ENCODE measurements at regions not wholly inside any gene's neighbourhood (a gene's known extent, or its start where the extent isn't known, plus 50 kb on each side); places are given as distances from the start of the nearest gene placed in this dataset.

- Histone ChIP-seq H3K27me3 (ENCODE audit: insufficient read depth, low read depth, low read length) (no peaks in the 10 kb centered on the region), H3K4me3 (ENCODE audit: low read length) (no peak overlapping the region), H3K36me3 (ENCODE audit: insufficient read depth, low read length) (no peaks in the 10 kb centered on the region), H3F3A (ENCODE audit: insufficient read depth, low read length, poor library complexity, severe bottlenecking) (no peaks in the 10 kb centered on the region), H3K4me2 (ENCODE audit: low read length) (no peak overlapping the region), H3K9me2 (ENCODE audit: insufficient read depth, low read length) (no peaks in the 10 kb centered on the region), H3K9ac (ENCODE audit: low read length) (no peak overlapping the region), H4K20me1 (ENCODE audit: insufficient read depth) (no peaks in the 10 kb centered on the region), H3K9me3 (ENCODE audit: low read length) (no peaks in the 10 kb centered on the region), H3K79me2 (replicated peaks; ENCODE audit: insufficient read depth, low read length) (no peaks in the 10 kb centered on the region), H2AFZ (ENCODE audit: low read depth, low read length) (no peak overlapping the region), H3K27ac (ENCODE audit: low read length) (no peak overlapping the region)
- TF ChIP-seq EZH2 (IDR thresholded peaks at IDR 0.05; ENCODE audit: borderline replicate concordance, insufficient read depth, low read length, poor library complexity, severe bottlenecking) (no peak), CTCF (IDR thresholded peaks at IDR 0.05; ENCODE audit: poor library complexity, severe bottlenecking) (no peak)
Observed at GRCh38 chr5:84680908-84681307, 296.2 kb upstream of the EDIL3 start.

GRCh38 chr5:84673785-84674184 lies 289.1 kb upstream of the EDIL3 start:
- Histone ChIP-seq H3K36me3 (ENCODE audit: insufficient read depth, low read length) (no peaks in the 10 kb centered on the region), H3K9ac (ENCODE audit: low read length) (no peak overlapping the region), H3K4me2 (ENCODE audit: low read length) (no peak overlapping the region), H3K4me3 (ENCODE audit: low read length) (no peak overlapping the region), H3F3A (ENCODE audit: insufficient read depth, low read length, poor library complexity, severe bottlenecking) (no peaks in the 10 kb centered on the region), H3K27me3 (ENCODE audit: insufficient read depth, low read depth, low read length) (no peaks in the 10 kb centered on the region), H3K79me2 (replicated peaks; ENCODE audit: insufficient read depth, low read length) (no peaks in the 10 kb centered on the region), H4K20me1 (ENCODE audit: insufficient read depth) (no peaks in the 10 kb centered on the region), H3K27ac (ENCODE audit: low read length) (no peak overlapping the region), H3K9me2 (ENCODE audit: insufficient read depth, low read length) (no peaks in the 10 kb centered on the region), H3K9me3 (ENCODE audit: low read length) (no peaks in the 10 kb centered on the region), H2AFZ (ENCODE audit: low read depth, low read length) (no peak overlapping the region)
- TF ChIP-seq CTCF (IDR thresholded peaks at IDR 0.05; ENCODE audit: poor library complexity, severe bottlenecking) (no peak), RAD21 (conservative IDR thresholded peaks at IDR 0.05) (no peak), EP300 (conservative IDR thresholded peaks at IDR 0.05; ENCODE audit: poor library complexity, severe bottlenecking) (no peak), MXI1 (conservative IDR thresholded peaks at IDR 0.05; ENCODE audit: poor library complexity, severe bottlenecking) (no peak), REST (IDR thresholded peaks at IDR 0.05; ENCODE audit: borderline replicate concordance) (no peak), TAF1 (IDR thresholded peaks at IDR 0.05; ENCODE audit: low read depth) (no peak)

Data from neural cell (in vitro differentiated cells).